ENCODE measurements at regions not wholly inside any gene's neighbourhood (a gene's known extent, or its start where the extent isn't known, plus 50 kb on each side); places are given as distances from the start of the nearest gene placed in this dataset.

DNA sequence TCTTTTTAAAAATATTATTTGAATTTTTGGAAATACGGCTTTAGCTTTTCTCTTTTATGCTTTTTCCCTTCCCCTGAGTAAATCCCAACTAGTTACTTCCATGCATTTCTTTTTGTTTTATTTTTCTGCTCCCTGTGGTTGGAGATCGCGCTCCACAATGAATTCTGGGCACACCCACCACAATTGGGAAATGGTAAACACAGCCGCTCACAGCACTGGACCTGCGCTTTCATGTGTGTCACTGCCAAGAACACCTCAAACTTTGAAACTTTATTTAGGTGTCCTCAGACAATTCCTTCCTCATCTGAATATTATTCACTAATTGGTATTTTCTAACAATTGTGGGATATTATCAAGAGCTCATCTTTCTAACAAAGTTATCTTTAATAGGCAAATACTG, 82.8 kb upstream of the TMEM18 start:
- H3K4me1 ChIP-seq (ENCODE audit: insufficient read depth): no peaks in the 10 kb centered on the region
- H3K9me2 ChIP-seq (replicated peaks; ENCODE audit: insufficient read depth): no peaks in the 10 kb centered on the region
- H3K27me3 ChIP-seq: no peaks in the 10 kb centered on the region
- H3K36me3 ChIP-seq (replicated peaks; ENCODE audit: insufficient read depth, low read depth): no peaks in the 10 kb centered on the region
- H3K79me2 ChIP-seq: no peaks in the 10 kb centered on the region
- 67% methylated on average over 5 of the region's 5 CpGs for WGBS (ENCODE audit: low lambda C conversion rate, missing lambda C conversion rate)
- H3K4me3 ChIP-seq: no peak overlapping the region
- no peaks in the 10 kb centered on the region for H4K20me1 ChIP-seq (ENCODE audit: insufficient read depth, poor library complexity, severe bottlenecking)
- no peak overlapping the region for H3K27ac ChIP-seq
- peak overlapping the region; percentile 31 for H2AFZ ChIP-seq
- H3K4me2 ChIP-seq: no peak overlapping the region
- DNase-seq (ENCODE audit: low spot score): no peak
- H3K9me3 ChIP-seq (ENCODE audit: low read depth): no peaks in the 10 kb centered on the region
- TF ChIP-seq EZH2phosphoT487 (IDR thresholded peaks at IDR 0.05; ENCODE audit: low read depth, severe bottlenecking, unreplicated experiment) (no peak), EZH2 (IDR thresholded peaks at IDR 0.05; ENCODE audit: borderline replicate concordance) (no peak)
- TF ChIP-seq, protein P1, sequence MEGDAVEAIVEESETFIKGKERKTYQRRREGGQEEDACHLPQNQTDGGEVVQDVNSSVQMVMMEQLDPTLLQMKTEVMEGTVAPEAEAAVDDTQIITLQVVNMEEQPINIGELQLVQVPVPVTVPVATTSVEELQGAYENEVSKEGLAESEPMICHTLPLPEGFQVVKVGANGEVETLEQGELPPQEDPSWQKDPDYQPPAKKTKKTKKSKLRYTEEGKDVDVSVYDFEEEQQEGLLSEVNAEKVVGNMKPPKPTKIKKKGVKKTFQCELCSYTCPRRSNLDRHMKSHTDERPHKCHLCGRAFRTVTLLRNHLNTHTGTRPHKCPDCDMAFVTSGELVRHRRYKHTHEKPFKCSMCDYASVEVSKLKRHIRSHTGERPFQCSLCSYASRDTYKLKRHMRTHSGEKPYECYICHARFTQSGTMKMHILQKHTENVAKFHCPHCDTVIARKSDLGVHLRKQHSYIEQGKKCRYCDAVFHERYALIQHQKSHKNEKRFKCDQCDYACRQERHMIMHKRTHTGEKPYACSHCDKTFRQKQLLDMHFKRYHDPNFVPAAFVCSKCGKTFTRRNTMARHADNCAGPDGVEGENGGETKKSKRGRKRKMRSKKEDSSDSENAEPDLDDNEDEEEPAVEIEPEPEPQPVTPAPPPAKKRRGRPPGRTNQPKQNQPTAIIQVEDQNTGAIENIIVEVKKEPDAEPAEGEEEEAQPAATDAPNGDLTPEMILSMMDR (IDR thresholded peaks at IDR 0.05; ENCODE audit: poor library complexity): no peak

DNA sequence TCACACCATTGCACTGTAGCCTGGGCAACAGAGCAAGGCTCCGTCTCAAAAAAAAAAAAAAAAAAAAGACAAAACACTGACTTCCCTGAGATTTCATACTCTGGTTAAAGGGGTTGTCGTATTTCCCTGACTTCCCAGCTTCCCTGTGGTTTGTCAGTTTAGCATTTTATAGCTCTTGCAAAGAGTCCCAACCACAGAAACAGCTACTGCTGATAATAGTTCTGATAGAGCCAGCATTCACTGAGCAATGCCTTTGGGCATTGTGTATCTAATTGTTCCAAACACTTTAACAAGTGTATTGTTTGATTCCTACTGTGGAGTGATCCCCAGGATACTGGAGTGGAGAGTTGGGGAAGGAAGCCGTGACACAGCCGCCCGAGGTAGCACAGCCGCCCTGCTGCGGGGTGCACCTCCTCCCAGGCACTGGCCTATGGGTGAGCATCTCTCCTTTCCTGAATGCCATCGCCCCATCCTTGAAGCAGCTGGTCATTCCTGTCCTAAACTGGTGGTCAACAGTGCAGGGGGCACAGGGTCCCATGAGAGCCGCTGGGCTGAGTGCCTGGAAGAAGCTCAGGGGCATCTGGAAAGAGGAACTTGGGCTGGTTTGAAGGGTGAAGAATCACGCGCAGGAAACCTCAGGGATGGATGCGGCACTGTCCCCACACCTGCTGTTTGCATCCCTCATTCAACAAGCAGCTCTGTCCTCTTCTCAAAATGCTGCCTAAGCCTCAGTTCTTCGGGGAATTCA, 81.0 kb upstream of the TMEM18 start:
- Histone ChIP-seq H3K79me2 (no peaks in the 10 kb centered on the region), H3K4me1 (ENCODE audit: insufficient read depth) (no peaks in the 10 kb centered on the region), H3K27ac (no peak overlapping the region), H3K9me3 (ENCODE audit: low read depth) (no peaks in the 10 kb centered on the region), H3K36me3 (replicated peaks; ENCODE audit: insufficient read depth, low read depth) (no peaks in the 10 kb centered on the region), H3K4me3 (no peak overlapping the region), H4K20me1 (ENCODE audit: insufficient read depth, poor library complexity, severe bottlenecking) (no peaks in the 10 kb centered on the region), H3K4me2 (no peak overlapping the region), H3K9me2 (replicated peaks; ENCODE audit: insufficient read depth) (no peaks in the 10 kb centered on the region), H2AFZ (no peak overlapping the region), H3K27me3 (no peaks in the 10 kb centered on the region)
- TF ChIP-seq, protein P1 (IDR thresholded peaks at IDR 0.05; ENCODE audit: poor library complexity): no peak
- TF ChIP-seq EZH2phosphoT487 (IDR thresholded peaks at IDR 0.05; ENCODE audit: low read depth, severe bottlenecking, unreplicated experiment): no peak
- TF ChIP-seq EZH2 (IDR thresholded peaks at IDR 0.05; ENCODE audit: borderline replicate concordance): no peak
- no peak for DNase-seq (ENCODE audit: low spot score)
- 83% methylated on average over 13 of the region's 13 CpGs for WGBS (ENCODE audit: low lambda C conversion rate, missing lambda C conversion rate)

DNA sequence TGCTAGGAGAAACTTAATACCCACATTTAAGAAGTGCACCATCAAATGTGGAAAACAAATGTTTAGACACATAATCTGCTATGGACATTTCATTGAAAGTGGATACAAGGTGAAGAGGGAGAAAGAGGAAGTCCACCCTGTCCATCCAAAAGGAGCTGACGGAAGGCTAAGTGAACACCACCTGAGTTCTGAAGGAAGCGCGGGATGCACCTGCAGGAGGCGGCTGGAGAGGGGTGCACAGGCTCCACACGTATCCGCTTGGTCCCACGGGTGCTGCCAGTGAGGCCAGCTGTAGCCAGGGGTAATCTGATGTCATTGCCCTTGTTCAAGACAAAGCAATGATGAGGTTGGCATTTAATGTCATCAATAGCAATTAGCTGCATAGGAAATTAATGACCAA, 75.9 kb upstream of the TMEM18 start:
- no peaks in the 10 kb centered on the region for H3K4me1 ChIP-seq (ENCODE audit: insufficient read depth)
- no peak overlapping the region for H2AFZ ChIP-seq
- no peaks in the 10 kb centered on the region for H3K9me2 ChIP-seq (replicated peaks; ENCODE audit: insufficient read depth)
- H3K4me3 ChIP-seq: no peak overlapping the region
- no peaks in the 10 kb centered on the region for H3K36me3 ChIP-seq (replicated peaks; ENCODE audit: insufficient read depth, low read depth)
- no peak for DNase-seq (ENCODE audit: low spot score)
- WGBS (ENCODE audit: low lambda C conversion rate, missing lambda C conversion rate): 95% methylated on average over 7 of the region's 7 CpGs
- H3K27ac ChIP-seq: no peak overlapping the region
- no peaks in the 10 kb centered on the region for H4K20me1 ChIP-seq (ENCODE audit: insufficient read depth, poor library complexity, severe bottlenecking)
- no peaks in the 10 kb centered on the region for H3K27me3 ChIP-seq
- TF ChIP-seq, protein P1 (IDR thresholded peaks at IDR 0.05; ENCODE audit: poor library complexity): no peak
- TF ChIP-seq EZH2 (IDR thresholded peaks at IDR 0.05; ENCODE audit: borderline replicate concordance): no peak
- TF ChIP-seq EZH2phosphoT487 (IDR thresholded peaks at IDR 0.05; ENCODE audit: low read depth, severe bottlenecking, unreplicated experiment): no peak
- H3K4me2 ChIP-seq: no peak overlapping the region
- no peaks in the 10 kb centered on the region for H3K79me2 ChIP-seq
- no peaks in the 10 kb centered on the region for H3K9me3 ChIP-seq (ENCODE audit: low read depth)

Data from hepatocyte (in vitro differentiated cells).